HG03457 (cell line): ENCODE measurements at regions not wholly inside any gene's neighbourhood (a gene's known extent, or its start where the extent isn't known, plus 50 kb on each side); places are given as distances from the start of the nearest gene placed in this dataset.
"Not testable (repeated sequence)": the region's sequence is repeated elsewhere in the genome, so short reads cannot be mapped to it uniquely, and the experiment has no call there.

Experiments used
- ATAC-seq: cut with Tn5 transposase; IDR thresholded peaks from one replicate; pipeline ENCODE4 v1.9.1; 2021; ENCODE audit warnings: moderate number of reproducible peaks; ENCODE audit not compliant: unreplicated experiment

DNA sequence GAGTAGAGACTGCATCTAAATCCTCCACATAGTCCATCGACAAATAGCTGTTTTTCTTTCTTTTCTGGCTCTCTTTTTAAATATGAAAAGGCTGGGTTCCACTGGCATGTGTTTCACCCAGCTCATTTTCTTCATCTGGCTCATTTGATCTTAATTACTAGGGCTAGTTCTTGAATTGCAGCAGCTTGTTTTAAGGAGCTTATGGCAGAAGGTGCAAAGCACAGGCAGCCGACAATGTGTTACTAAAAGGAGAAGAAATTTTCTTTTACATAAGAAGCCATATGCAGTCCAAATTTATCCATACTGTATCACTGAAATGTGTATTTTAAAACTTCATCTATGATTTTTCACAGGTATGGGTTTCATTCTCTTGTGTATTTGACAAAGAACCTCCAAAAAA, 205.6 kb upstream of the PTER start:
- ATAC-seq = no peak

DNA sequence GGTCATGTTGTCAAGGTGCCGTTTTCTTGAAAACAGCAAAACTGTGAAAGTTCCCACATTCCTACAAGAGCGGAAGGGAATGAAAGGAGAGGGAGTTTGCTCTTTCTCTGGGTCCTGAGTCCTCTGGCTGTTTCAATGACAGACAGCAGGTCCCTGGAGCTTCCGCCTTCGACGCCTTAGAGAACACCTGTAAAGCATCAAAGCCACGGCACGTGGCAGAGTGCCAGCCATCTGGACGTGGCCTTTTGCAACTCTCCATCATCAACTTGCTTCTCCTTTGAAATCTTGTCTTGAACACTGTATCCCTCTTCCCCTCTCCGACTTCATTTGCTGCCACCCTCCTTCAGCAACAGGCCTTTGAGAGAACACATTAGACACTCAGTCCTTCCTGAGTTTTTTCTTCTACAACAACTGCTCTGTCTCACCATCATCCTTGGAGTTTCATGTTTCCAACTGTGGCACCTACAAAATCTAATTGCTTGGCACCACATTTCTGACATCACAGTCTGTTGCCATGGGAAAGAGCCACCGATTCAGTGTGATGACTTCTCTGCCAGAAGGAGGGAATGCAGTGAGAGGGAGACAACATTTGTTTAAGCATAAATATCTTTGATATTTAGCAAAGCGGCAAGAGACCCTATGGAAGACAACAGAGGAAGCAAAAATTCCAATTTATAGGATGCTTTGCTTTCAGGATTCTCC, 204.9 kb upstream of the PTER start:
- no peak for ATAC-seq

DNA sequence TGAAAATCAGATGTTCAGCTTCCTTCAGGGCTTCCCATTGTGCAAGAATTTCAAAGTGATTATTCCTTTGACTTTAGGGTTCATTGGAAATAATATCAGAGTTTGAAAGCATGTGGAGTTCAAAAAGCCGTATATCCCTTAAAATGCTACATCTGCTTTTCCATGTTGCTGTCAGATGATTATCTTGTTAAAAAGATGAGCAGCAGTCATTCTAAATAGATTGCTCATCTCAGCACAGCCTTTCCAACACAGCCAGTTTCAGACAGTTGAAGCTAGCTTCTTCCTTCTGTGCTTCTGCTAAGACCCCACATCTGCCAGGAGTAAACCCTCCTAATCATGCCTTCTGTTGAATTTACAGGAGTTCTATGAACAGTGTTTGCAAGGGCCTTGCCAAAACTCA, 204.4 kb upstream of the PTER start:
- ATAC-seq = no peak

DNA sequence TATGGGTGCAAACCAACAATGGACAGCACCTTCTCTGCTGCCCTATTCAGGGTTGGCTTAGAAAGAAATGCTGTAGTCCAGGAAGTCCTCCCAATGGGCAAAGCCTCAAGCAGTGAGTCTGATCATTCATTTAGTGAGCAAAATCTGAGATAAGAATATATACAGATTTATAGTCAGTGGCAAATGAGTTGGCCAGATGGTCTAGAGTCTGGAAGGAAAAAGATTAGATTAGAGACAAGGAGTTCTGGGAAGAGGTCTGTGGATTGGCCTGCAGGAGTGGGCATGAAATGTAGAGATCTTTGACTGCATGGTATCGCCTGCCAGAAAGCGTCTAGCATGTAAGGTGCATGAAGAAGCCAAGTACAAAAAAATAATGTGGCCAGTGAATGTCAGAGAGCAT, 201.9 kb upstream of the PTER start:
- no peak for ATAC-seq

DNA sequence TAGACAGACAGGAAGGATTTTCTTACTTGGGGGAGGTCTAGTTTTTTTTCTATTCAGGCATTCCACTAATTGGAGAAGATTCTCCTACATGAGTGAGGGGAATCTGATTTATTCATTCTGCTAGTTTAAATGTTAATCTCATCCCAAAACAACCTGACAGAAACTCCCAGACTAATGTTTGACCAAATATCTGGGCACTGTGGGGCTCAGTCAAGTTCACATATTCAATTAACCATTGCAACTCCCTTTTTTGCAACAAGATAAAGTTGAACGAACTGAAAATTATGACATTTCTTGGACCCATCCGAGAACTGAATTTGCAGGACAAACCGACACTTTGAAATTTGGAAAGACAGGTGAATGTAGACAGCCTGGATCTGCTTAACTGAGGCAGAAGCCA, 194.4 kb upstream of the PTER start:
- no peak for ATAC-seq

DNA sequence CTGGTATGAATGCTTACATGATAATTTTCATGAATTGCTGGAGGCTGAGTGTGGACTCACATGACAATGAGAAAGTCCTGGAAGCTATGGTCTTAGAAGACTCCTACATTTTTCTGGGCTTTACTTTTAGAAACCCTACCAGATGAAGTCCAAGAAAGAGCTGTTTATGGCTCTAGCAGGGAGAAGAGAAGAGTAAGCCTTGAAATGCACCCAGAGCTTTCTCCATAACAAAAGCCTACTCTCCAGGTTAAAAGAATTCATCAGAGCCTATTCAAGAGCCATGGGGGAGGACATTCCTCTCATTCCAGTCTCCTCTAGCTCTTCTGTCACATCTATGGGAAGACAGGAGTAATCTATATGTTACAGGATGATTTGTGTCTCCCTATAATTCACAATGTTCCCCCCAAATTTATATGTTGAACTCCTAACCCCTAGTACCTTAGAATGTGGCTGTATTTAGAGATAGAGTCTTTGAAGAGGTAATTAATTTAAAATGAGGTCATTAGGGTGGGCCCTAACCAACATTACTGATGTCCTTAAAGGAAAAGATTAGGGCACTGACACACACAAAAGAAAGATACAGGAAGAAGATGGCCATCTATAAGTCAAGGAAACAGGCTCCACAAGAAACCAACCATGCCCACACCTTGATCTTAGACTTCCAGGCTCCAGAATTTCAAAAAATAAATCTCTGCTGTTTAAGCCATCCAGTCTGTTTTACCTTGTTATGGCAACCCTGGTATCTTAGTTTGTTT, 193.8 kb upstream of the PTER start:
- no peak for ATAC-seq

DNA sequence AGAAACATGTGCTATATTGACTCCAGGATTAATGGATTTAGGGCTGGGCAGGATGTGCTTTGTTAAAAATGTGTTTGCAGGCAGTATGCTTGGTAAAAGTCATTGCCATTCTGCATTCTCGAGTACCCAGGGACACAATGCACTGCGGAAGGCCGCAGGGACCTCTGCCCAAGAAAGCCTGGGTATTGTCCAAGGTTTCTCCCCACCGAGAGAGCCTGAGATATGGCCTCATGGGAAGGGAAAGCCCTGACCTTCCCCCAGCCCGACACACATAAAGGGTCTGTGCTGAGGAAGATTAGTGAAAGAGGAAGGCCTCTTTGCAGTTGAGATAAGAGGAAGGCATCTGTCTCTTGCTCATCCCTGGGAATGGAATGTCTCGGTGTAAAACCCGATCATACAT, 186.7 kb upstream of the PTER start:
- ATAC-seq = not testable (repeated sequence)

DNA sequence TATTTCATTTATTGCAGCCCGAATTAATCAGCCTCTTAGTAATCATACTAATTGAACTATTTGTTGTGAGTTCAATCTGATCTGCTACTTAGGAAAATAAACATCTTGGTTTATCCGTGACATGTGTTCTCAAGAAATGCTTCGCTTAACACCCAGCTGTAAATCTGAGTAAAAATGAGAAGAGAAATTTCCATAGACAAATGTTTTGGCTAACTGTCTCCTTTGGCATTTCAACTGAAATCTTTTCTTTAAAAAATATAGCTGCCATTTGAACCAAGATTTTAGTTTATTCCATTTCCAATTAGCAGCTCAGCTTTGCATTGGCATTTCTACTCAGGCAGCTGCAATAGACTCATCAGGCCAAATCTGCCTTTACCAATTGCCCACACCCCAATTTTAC, 180.5 kb upstream of the PTER start:
- no peak for ATAC-seq

DNA sequence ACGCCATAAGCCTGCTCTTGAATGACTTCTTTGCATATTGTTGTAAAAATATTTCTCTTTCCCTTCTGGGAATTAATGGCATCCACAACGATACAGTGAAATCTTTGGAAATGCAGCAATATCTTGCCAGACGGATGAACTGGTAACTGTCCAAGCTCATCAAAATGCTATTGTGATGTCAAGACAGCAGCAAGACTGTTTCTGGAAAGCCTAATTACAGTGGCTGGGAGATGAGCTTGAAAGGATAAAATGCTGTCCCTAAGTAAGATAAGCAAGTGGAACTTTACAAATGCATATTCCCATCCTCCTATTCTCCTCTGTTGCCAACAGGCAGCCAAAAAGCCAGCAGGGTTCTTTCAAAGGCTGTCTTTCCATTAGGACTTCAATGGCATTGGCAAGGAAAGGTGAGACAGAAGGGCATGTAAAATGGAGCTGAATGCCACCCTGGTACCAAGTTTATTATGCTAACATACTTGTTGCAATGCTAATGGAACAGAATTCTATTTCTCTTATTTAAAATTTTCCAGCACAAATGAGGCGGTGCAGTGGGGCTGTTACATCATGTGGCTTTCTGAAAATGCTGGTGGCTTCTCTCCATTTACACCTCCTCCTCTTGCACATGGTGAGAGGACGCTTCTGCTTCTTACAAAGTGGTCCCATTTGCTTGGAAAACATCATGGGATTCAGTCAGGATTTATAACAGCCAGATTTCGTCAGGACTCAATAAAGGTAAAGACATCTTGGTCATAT, 178.3 kb upstream of the PTER start:
- no peak for ATAC-seq

DNA sequence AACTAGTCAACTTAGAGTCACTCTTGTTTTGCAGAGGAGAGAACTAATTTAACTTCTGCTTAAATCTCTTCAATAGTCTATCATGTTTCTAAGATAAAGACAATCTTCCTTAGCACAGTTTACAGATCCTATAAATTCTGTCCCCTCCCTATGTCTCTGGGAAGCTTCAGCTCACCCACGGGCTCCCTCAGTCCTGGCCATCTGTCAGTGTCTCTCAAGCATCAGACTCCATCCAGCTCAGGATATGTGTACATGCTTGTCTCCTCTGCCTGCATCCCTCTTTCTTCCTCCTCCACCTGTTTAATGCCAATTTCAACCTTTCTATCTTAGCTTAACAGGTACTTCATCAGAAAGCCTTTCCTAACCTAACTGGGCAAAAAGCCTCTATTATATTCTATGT, 177.1 kb upstream of the PTER start:
- no peak for ATAC-seq

DNA sequence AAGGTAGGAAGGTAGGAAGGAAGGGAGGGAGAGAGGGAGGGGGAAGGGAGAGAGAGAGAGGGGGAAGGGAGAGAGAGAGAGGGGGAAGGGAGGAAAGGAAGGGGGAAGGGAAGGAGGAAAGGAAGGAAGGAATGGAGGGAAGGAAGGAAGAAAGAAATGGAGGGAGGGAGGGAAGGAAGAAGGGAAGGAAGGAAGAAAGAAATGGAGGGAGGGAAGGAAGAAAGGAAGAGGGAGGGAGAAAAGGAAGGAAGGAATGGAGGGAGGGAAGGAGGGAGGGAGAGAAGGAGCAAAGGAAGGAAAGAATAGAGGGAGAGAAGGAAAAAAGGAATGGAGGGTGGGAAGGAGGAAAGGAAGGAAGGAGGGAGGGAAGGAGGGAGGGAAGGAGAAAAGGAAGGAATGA, 176.4 kb upstream of the PTER start:
- ATAC-seq = no peak

DNA sequence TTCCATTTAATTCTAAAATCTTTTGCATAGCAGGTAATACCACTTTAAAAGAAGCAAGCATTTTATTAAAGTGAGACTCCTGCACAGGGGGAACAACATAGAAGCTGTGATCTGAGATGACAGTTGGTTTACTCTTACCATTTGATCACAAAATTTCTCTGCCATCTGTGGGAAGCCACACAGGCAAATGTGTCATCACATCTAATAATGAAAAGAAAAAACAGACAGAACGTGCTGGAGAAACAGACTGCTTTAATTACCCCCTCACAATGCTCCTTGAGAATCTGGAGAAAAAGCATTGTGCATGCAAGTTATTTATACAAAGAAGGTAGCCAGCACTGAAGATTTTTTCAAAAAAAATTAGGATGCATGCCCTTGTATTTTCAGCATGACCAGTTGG, 165.2 kb upstream of the PTER start:
- ATAC-seq = no peak

DNA sequence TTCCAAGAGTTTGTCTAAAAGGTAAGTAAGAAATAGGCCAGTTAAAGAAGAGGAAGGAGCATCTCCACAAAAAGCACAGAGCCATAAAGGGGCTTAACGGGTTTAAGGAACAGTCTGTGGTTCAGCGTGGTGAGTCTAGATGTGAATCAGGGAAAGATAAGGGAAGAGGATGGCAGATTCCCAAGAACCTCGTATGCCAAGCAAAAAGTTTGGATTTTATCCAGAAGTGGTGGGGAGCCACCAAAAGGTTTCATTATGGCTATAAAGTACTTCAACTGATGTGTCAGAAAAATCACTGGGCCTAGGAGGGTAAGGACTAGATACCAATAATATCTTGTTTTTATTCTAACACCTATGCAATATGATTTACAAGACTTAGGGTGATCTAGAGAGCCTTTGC, 161.9 kb upstream of the PTER start:
- ATAC-seq = no peak

DNA sequence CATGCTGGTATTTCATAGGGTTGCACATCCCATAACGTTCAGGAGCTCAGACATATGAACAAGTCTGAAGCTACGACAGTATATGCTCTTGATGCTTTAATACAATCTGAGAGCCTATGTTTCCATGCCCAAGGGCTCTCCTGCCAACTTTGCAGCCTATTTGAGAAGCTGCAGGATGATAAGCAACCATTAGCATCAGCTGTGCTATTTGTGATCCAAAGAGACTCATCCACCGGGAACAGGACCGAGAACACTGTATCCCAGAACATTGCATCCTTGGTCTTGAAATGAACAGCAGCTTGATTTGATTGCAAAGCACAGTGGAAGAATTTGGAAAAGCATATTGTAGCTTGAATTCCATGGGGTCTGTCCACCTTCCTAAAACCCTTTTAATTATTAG, 156.2 kb upstream of the PTER start:
- no peak for ATAC-seq

DNA sequence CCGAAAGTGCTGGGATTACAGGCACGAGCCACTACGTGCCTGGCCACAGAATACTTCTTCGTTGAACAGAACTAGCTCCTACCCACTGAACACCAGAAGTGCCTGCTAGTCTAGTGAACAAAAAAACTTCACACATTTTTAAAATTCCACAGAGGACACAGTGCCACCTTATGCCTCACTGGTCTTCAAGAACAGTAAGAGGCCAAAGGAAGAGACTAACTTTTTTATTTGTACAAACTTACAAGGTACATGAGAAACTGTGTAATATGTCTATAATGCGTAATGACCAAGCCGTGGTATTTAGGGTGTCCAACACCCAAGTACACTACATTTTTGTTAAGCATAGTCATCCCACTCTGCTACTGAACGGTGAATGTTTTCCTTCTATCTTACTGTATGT, 144.4 kb upstream of the PTER start:
- ATAC-seq = no peak

DNA sequence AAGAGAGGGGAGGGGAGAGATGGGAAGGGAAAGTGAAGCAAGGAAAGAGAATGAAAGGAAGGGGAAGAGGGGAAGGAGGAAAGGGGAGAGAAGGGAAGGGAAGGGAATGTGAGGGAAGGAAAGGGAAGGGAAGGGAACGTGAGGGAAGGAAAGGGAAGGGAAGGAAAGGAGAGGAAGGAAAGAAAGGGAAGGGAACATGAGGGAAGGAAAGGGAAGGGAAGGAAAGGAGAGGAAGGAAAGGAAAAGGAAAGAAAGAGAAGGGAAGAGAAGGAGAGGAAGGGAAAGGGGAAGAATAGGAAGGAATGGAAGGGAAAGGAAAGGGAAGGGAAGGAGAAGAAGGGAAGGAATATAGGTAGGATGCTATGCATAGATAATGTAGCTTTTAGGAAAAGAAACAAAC, 139.7 kb upstream of the PTER start:
- ATAC-seq = no peak

DNA sequence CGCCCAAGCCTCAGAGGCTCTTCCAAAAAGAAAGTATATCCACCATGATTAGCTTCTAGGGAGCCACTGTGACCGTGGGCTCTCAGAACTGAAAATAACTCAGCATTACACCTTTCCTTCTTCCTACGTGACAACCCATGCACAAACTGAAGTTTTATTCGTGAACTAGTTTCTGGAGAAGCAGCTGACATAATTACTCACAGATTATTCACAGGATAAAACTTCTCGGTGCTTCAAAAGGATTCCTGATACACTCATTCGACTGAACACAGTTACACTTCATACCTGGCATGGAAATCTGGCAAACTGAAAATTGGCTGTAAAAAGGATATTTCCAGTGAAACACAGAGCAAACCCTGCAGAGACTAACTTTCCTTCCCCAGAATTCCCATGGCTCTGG, 139.2 kb upstream of the PTER start:
- no peak for ATAC-seq

DNA sequence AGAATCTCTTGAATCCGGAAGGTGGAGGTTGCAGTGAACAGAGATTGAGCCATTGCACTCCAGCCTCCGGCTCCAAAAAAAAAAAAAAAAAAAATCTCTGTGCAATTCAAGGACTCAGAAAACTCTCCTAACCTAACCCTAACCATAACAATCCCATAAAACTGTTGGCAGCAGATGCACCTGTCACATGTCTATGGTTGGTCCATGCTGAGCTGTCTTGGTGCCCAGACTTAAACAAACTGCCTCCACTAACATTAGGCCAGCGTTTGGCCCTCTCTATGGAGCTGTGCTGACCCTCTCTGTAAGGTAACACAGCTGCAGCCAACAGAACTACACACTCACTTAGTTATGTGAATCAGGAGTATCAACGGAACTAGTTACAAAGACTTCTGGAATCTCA, 132.5 kb upstream of the PTER start:
- ATAC-seq = no peak

DNA sequence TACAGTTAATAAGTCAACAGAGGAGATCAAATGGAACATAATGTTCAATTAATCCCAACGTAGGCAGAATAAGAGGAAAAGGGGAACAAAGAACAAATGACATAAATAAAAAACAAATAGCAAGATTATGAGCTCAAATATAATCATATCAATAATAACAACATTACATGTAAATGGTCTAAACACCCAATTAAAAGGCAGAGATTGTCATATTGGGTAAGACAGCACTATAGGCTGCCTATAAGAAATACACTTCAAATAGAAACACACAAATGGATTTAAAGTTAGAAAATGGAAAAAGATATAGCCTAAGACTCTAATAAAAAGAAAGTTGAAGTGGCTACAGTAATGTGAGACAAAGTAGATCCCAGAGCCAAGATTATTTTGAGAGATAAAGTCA, 126.4 kb upstream of the PTER start:
- no peak for ATAC-seq

DNA sequence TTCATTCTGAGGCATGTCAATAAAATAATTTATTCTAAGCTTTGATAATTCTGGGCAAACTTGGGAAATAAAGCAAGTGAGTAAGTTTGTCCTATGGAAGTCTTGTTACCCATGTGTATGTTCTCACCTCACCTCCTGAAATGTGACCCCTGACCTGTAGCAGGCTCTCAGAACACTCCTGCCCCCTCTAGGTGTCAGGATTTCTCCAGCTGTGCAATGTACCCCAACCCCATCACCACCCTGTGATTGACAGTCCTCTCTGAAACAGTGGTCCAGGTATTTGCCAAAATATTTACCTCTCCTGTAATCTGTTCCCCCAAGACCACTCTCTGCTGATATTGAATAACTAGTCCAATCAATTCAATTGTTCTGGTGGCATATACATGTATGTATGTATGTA, 122.6 kb upstream of the PTER start:
- ATAC-seq = no peak

DNA sequence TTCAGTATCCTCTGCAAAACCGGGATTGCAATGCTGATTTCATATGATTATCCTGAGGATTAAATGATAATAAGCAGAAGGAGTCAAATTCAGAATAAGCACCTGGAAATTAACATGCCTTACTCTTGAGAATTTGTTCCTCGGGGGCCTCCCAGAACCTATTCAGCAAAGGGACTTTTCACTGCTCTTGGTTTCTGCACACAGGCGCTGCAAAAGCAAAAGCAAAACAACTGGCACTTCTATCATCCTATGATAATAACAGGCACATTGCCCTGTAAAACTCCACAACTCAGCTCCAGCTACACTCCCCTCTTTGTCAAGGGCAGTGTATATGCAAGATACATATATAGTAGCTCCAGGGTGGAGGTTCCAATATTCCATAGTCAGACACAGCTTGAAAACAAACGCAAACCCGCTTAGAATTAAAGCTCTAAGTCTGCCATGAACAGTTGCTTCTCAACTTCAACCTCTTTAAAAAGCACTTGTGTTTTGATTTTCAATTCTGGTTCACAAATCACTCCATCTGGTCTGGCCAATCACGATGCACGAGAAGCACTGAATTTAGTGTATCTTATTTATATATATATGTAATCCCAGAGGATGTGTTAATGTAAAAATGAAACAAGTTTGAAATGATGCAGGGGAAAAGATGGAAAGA, 119.9 kb upstream of the PTER start:
- no peak for ATAC-seq

DNA sequence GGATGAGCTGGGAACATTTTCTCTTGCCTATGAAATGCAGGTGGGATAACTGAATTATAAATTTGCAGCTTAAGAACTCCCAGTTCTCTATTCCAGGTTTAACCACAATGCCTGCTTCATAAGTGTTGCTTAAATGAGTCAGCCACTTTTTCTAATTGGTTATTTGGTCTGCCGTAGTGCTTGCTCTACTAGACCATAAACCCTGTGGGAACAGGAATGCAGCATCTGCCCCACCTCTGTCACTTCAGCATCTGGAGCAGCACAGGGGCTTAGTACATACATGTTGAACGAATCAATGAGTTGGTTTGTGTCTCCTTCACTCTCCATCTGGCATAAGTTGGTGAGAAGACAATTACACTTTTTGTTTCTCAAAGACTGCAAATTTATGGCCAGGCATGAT, 95.2 kb upstream of the PTER start:
- ATAC-seq = no peak
